ENCODE measurements at regions not wholly inside any gene's neighbourhood (a gene's known extent, or its start where the extent isn't known, plus 50 kb on each side); places are given as distances from the start of the nearest gene placed in this dataset.
"Not testable (repeated sequence)": the region's sequence is repeated elsewhere in the genome, so short reads cannot be mapped to it uniquely, and the experiment has no call there.

DNA sequence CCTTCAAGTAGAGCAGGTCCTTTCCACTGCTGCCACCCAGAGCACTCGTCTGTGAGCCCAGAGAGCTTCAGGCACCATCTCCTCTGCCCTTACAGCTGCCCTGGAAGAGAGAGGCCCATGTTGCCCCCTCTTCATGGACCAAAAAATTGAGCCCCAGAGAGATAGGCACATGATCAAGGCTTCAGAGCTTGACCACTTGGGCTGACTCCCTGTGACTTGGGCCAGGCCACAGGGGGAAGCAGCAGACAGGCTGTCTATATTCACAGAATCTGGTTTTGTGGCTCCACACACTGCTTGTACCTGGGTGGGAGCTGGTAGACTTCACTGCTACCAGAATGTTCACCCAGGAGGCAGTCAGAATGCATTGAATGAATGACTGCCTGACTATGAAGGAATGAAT, 58.2 kb downstream of the SMIM38 start:
- Mint-ChIP-seq H3K27ac (no peak overlapping the region), H3K36me3 (ENCODE audit: insufficient read depth) (no peaks in the 10 kb centered on the region), H3K9me3 (peaks cover 0 to 7% of the 10 kb centered on the region in 2 donors), H3K4me1 (ENCODE audit: low read depth in 2 of 2) (peaks cover 0 to 3% of the 10 kb centered on the region in 2 donors), H3K27me3 (peaks cover 36 to 72% of the 10 kb centered on the region in 2 donors), H3K4me3 (no peak overlapping the region)
- DNase-seq (no peak), ATAC-seq (replicated peaks) (no peak)

DNA sequence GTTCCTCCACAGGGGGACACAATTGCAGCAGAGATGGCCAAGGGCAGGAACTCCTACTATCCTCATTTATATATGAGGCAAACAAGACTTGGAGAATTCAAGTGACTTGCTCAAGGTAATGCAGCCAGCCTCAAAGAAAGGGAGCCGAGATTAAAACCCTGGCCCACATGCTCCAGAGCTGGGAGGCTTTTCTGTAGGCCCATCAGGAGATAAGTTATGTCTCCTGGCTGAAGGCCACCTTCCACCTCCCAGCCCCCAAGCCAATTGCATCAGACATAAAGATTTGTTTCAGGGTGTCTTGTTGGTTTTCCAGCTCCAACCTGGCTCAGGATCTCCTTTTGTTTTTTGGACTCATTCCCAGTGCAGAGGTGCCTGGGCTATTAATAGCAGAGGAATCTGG, 59.5 kb downstream of the SMIM38 start:
- H3K27ac Mint-ChIP-seq, result no peak overlapping the region
- no peaks in the 10 kb centered on the region for H3K36me3 Mint-ChIP-seq (ENCODE audit: insufficient read depth)
- no peak overlapping the region for H3K4me3 Mint-ChIP-seq
- DNase-seq, result no peak
- peaks cover 35 to 69% of the 10 kb centered on the region in 2 donors for H3K27me3 Mint-ChIP-seq
- H3K4me1 Mint-ChIP-seq (ENCODE audit: low read depth in 2 of 2), result peaks cover 0 to 3% of the 10 kb centered on the region in 2 donors
- no peak for ATAC-seq (replicated peaks)
- H3K9me3 Mint-ChIP-seq, result peaks cover 0 to 7% of the 10 kb centered on the region in 2 donors

DNA sequence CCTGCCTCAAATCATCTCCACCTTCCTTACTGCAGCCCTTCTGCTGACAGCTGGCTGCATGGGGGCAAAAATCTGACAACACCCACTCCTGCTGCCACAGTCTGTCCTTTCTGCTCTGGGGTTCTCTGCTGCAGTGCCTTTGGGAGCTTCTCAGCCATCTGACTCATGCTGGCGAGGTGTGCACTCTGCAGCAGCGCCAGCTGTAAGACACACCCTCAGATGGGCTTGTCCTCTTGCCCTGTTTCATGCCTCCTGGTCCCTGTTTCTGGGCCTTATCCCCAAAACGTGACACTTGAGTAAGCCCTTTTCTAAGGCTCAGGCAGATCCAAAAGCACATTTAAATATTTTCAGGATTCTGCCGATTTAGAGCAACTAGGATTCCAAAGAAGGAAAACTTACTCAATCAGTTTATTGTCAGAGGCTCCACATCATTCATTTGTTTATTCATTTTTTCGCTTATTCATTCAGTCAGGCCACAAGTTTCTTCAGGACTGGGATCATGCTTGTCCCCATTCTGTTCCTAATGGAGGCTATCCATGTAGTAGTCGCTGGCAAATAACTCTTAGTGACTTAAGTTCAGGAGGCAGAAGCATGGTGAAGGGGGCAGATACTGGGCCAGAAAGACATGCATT, 60.2 kb downstream of the SMIM38 start:
- ATAC-seq (replicated peaks) (no peak), DNase-seq (no peak)
- peaks cover 0 to 3% of the 10 kb centered on the region in 2 donors for H3K4me1 Mint-ChIP-seq (ENCODE audit: low read depth in 2 of 2)
- peaks cover 33 to 67% of the 10 kb centered on the region in 2 donors for H3K27me3 Mint-ChIP-seq
- H3K27ac Mint-ChIP-seq, result no peak overlapping the region
- peaks cover 0 to 7% of the 10 kb centered on the region in 2 donors for H3K9me3 Mint-ChIP-seq
- H3K36me3 Mint-ChIP-seq (ENCODE audit: insufficient read depth), result no peaks in the 10 kb centered on the region
- H3K4me3 Mint-ChIP-seq, result no peak overlapping the region

DNA sequence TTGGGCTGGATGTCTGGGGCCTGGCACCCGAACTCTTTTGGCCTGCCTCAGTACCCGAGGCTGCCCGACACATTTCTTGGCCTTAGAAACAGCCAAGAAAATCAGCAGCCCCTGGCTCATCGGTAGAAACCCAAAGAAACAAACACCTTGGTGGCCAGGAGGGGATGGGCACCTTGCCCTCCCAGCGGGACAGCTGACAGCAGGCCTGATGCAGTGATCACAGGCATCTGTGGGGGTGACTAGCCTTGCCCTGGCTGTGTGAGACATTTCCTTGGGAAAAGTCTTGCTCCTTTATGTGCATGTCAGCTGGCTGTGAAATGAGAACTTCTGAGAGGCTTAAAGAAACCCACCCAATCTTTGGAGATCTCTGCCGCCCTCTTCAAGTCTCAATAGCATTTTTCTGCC, 60.9 kb downstream of the SMIM38 start:
- H3K4me1 Mint-ChIP-seq (ENCODE audit: low read depth in 2 of 2), result peaks cover 0 to 3% of the 10 kb centered on the region in 2 donors
- H3K9me3 Mint-ChIP-seq, result peaks cover 0 to 7% of the 10 kb centered on the region in 2 donors
- DNase-seq, result no peak
- H3K36me3 Mint-ChIP-seq (ENCODE audit: insufficient read depth), result no peaks in the 10 kb centered on the region
- peaks cover 27 to 66% of the 10 kb centered on the region in 2 donors for H3K27me3 Mint-ChIP-seq
- H3K27ac Mint-ChIP-seq, result no peak overlapping the region
- no peak overlapping the region for H3K4me3 Mint-ChIP-seq
- ATAC-seq (replicated peaks), result no peak

DNA sequence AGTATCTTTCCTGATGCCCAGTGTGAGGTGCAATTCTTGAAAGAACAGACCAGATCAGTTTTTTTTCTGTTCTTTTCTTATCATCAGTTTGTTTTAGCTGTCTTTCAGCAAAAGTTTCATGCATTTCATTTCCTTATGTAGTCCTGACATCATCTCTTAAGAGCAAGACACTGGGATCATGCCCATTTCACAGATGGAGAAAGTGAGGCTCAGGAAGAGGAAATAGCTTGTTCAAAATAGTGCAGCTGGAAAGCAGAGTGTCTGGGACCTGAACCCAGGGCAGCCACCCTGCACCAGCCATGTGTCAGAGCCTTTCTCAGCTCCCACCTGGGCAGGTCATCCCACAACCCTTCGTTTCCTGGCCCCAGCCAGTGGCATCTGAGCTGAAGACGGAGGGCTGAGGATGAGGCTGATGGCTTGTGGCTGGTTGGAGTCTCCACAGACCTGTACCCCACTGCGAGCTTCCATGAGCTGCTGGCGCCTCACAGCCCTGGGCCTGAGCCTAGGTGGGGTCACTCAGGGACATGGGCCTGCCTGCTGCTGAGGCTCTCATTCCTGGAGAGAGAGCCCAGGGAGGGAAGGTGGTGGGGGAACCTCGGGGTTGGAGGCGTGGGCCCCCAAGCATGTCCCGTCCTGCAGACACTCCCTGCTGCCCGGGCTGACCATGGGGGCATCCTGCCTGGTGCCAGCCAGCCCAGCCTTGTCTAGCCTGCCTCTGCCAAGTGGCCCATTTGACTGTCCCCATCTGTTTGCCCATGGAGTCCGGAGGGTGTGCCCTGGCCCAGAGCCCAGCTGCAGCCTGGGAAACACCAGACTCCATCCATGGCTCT, 61.8 kb downstream of the SMIM38 start:
- ATAC-seq (replicated peaks), result no peak
- H3K4me3 Mint-ChIP-seq, result no peak overlapping the region
- H3K36me3 Mint-ChIP-seq (ENCODE audit: insufficient read depth), result no peaks in the 10 kb centered on the region
- peaks cover 0 to 2% of the 10 kb centered on the region in 2 donors for H3K4me1 Mint-ChIP-seq (ENCODE audit: low read depth in 2 of 2)
- H3K27me3 Mint-ChIP-seq, result peaks cover 22 to 59% of the 10 kb centered on the region in 2 donors
- H3K9me3 Mint-ChIP-seq, result peaks cover 0 to 7% of the 10 kb centered on the region in 2 donors
- no peak for DNase-seq
- no peak overlapping the region for H3K27ac Mint-ChIP-seq

DNA sequence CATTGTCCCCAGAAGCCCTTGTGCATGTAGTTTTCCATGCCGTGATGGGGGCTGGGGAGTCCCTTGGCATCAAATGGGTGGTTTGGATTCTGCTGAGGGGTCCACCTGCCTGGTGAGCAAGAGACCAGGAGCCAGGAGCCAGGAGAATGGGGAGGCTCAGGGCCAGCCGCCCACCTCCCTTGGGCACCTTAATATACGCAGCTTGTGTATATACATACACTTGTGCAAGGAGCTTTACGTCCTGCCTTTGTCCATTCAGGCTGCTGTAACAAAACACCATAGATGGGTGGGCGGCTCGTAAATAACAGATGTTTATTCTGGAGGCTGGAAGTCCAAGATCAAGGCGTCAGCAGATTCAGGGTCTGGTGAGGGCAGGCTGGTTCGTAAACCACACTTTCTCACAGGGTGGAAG, 62.5 kb downstream of the SMIM38 start:
- H3K27ac Mint-ChIP-seq, result no peak overlapping the region
- no peaks in the 10 kb centered on the region for H3K4me1 Mint-ChIP-seq (ENCODE audit: low read depth in 2 of 2)
- H3K36me3 Mint-ChIP-seq (ENCODE audit: insufficient read depth), result no peaks in the 10 kb centered on the region
- DNase-seq (no peak), ATAC-seq (replicated peaks) (no peak)
- H3K27me3 Mint-ChIP-seq, result peaks cover 21 to 59% of the 10 kb centered on the region in 2 donors
- no peak overlapping the region for H3K4me3 Mint-ChIP-seq
- peaks cover 0 to 7% of the 10 kb centered on the region in 2 donors for H3K9me3 Mint-ChIP-seq

DNA sequence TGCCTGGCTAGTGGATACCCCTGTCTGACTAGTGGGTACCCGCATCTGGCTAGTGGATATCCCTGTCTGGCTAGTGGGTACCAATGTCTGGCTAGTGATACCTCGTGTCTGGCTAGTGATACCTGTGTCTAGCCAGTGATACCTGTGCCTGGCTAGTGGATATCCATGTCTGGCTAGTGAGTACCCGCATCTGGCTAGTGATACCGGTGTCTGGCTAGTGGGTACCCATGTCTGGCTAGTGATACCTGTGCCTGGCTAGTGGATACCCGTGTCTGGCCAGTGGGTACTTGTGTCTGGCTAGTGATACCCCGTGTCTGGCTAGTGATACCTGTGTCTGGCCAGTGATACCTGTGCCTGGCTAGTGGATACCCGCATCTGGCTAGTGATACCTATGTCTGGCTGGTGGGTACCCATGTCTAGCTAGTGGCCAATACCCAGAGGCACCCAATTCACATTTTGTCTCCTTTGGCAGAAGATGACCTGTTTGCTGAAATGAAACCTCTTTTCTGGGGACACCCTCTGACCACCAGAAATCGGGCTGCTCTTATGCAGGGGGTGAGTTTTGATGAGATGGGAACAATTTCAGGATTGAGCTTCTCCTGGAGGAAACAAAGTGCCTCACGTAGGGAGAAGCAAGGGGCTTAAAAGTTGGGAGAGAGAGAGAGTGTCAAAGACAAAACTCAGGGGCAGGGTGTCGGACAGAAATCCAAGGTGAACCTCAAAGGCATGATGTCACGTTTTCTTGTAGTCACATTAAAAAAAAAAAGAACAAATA, 63.4 kb downstream of the SMIM38 start:
- Mint-ChIP-seq H3K4me3 (no peak overlapping the region), H3K27ac (no peak overlapping the region), H3K4me1 (ENCODE audit: low read depth in 2 of 2) (no peaks in the 10 kb centered on the region), H3K27me3 (peaks cover 26 to 53% of the 10 kb centered on the region in 2 donors), H3K36me3 (ENCODE audit: insufficient read depth) (no peaks in the 10 kb centered on the region), H3K9me3 (peaks cover 0 to 7% of the 10 kb centered on the region in 2 donors)
- DNase-seq (no peak), ATAC-seq (replicated peaks) (no peak)

DNA sequence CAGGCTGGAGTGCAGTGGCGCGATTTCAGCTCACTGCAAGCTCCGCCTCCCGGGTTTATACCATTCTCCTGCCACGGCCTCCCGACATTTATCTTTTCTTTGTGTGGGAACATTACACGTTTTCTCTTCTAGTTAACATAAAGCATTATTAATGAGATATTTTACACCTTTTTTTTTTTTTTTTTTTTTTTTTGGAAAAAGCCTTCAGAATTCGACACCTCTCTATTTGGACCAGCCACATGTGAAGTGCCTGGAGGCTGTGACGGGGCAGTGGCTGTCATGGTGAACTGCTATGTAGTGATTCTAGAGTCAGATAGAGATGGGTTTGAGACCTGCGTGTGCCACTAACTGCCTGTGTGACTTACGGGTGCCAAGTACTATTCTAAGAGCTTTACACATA, 64.3 kb downstream of the SMIM38 start:
- no peak overlapping the region for H3K4me3 Mint-ChIP-seq
- H3K27ac Mint-ChIP-seq, result no peak overlapping the region
- ATAC-seq (replicated peaks) (no peak), DNase-seq (no peak)
- peaks cover 30 to 48% of the 10 kb centered on the region in 2 donors for H3K27me3 Mint-ChIP-seq
- H3K36me3 Mint-ChIP-seq (ENCODE audit: insufficient read depth), result no peaks in the 10 kb centered on the region
- no peaks in the 10 kb centered on the region for H3K4me1 Mint-ChIP-seq (ENCODE audit: low read depth in 2 of 2)
- no peaks in the 10 kb centered on the region for H3K9me3 Mint-ChIP-seq

DNA sequence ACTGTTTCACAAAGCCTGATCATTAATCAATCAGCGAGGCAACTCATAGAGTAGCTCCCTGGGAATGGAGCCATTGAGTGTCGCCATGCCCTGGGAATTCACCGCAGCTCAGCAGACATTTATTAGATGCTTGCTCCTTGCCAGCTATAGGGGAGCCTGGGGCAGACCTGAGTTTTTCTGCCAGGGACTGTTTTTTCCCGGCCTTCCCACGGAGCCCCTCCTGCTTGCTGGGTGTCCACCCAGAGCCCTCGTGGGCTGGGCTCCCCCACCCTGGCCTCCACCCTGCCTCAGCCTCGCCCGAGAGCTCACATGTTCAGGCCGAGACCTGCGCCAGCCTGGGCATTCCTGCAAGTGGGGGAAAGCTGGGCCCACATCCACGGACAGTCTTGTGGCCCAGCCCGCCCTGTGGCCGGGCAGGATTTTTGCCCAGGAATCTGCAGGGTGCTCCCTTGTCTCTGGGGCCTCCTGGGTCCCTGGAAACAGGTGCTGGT, 64.9 kb downstream of the SMIM38 start:
- no peaks in the 10 kb centered on the region for H3K36me3 Mint-ChIP-seq (ENCODE audit: insufficient read depth)
- H3K9me3 Mint-ChIP-seq, result no peaks in the 10 kb centered on the region
- H3K4me1 Mint-ChIP-seq (ENCODE audit: low read depth in 2 of 2), result no peaks in the 10 kb centered on the region
- peaks cover 34 to 48% of the 10 kb centered on the region in 2 donors for H3K27me3 Mint-ChIP-seq
- no peak for ATAC-seq (replicated peaks)
- H3K27ac Mint-ChIP-seq, result no peak overlapping the region
- no peak for DNase-seq
- no peak overlapping the region for H3K4me3 Mint-ChIP-seq

DNA sequence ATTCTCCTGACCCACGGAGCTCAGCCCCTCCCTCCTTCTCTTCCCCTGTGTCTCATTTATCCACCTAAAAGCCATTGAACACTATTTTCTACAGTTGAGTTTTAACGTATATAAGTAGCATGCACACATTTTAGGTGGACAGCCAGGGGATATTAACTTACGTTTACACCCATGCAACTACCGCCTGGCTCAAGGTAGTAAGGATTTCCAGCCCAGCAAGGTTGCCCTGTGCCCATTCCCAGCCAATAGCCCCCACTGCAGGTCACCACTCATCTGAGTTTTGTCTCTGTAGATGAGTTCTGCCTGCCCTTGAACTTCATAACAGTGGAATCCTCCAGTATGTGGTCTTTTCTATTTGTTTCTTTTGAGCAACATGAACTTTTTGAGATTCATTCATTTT, 65.4 kb downstream of the SMIM38 start:
- Mint-ChIP-seq H3K27ac (no peak overlapping the region), H3K9me3 (no peaks in the 10 kb centered on the region), H3K36me3 (ENCODE audit: insufficient read depth) (no peaks in the 10 kb centered on the region), H3K4me3 (no peak overlapping the region), H3K27me3 (peaks cover 38 to 48% of the 10 kb centered on the region in 2 donors), H3K4me1 (ENCODE audit: low read depth in 2 of 2) (no peaks in the 10 kb centered on the region)
- no peak for DNase-seq
- ATAC-seq (replicated peaks), result no peak

DNA sequence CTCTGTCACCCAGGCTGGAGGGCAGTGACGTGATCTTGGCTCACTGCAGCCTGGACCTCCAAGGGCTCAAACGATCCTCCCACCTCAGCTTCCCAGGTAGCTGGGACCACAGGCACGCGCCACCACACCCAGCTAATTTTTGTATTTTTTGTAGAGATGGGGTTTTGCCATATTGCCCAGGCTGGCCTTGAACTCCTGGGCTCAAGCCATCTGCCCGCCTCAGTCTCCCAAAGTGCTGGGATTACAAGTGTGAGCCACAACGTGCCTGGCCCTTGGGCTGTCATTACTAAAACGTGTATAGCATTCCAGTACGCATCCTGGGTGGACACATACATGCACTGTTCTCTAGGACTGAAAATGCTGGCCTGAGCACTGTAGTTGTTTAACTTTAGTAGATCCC, 65.9 kb downstream of the SMIM38 start:
- H3K27me3 Mint-ChIP-seq, result peaks cover 43 to 52% of the 10 kb centered on the region in 2 donors
- not testable (repeated sequence) for H3K27ac Mint-ChIP-seq; DNase-seq; H3K4me3 Mint-ChIP-seq; H3K4me1 Mint-ChIP-seq (ENCODE audit: low read depth in 2 of 2); ATAC-seq (replicated peaks); H3K9me3 Mint-ChIP-seq; H3K36me3 Mint-ChIP-seq (ENCODE audit: insufficient read depth)

DNA sequence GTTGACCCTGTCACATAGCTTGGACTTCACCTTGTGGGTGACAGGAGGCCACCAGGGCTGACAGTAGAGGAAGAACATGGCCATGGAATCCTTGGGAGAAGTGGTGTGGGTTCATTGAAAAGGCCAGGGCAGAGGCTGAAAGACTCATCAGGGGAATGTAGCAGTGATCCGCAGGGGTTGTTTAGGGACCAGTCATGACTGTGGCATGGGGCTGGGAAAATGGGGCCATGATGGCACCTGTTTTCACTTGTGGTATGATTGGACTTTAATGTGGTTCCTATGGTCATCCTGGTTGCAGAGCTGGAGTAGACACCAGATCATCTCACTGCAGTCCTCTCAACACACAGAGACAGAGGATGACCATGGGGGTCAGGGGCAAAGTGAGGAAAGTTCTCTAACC, 66.7 kb upstream of the MYEOV start:
- Mint-ChIP-seq H3K36me3 (ENCODE audit: insufficient read depth) (no peaks in the 10 kb centered on the region), H3K9me3 (no peaks in the 10 kb centered on the region), H3K27ac (no peak overlapping the region), H3K27me3 (peaks cover 53 to 61% of the 10 kb centered on the region in 2 donors), H3K4me3 (no peak overlapping the region), H3K4me1 (ENCODE audit: low read depth in 2 of 2) (no peaks in the 10 kb centered on the region)
- ATAC-seq (replicated peaks), result no peak
- no peak for DNase-seq

DNA sequence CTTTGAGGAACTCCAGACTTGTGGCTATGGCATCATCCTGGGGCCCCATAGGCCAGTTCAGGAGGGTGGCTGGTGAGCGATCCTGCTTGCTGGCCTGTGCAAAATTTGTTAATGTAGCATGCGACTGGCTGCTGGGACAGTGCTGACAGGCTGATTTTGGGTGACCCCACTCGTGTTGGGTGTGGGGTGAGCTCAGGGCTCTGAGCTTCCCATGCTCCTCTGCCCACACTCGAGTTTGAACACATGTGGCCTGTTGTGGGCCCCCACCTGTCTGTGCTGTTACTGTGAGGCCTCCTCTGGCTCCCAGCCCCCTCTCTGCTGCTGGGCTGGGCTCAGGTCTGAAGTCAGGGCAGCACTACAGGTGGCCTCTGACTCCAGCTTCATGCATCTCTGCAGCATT, 64.4 kb upstream of the MYEOV start:
- Mint-ChIP-seq H3K4me3 (no peak overlapping the region), H3K4me1 (ENCODE audit: low read depth in 2 of 2) (no peaks in the 10 kb centered on the region), H3K9me3 (no peaks in the 10 kb centered on the region), H3K27me3 (peaks cover 51 to 69% of the 10 kb centered on the region in 2 donors), H3K27ac (no peak overlapping the region), H3K36me3 (ENCODE audit: insufficient read depth) (no peaks in the 10 kb centered on the region)
- DNase-seq (no peak), ATAC-seq (replicated peaks) (no peak)

Data from effector memory CD8-positive, alpha-beta T cell (primary cell).